ENCODE measurements at regions not wholly inside any gene's neighbourhood (a gene's known extent, or its start where the extent isn't known, plus 50 kb on each side); places are given as distances from the start of the nearest gene placed in this dataset.
"Not testable (repeated sequence)": the region's sequence is repeated elsewhere in the genome, so short reads cannot be mapped to it uniquely, and the experiment has no call there.

GRCh38 chr10:62491597-62491996 is 117.4 kb downstream of the ZNF365 start:
- no peak overlapping the region for H3K27ac ChIP-seq
- H3K4me1 ChIP-seq (ENCODE audit: control insufficient read depth in 1 of 2, low read depth in 2 of 2) = no peaks in the 10 kb centered on the region
- H3K9me3 ChIP-seq = no peaks in the 10 kb centered on the region
- no peak for TF ChIP-seq CTCF (IDR thresholded peaks at IDR 0.05)
- no peaks in the 10 kb centered on the region for H3K36me3 ChIP-seq
- H3K4me3 ChIP-seq = no peak overlapping the region
- H3K27me3 ChIP-seq (replicated peaks; ENCODE audit: insufficient read depth) = no peaks in the 10 kb centered on the region
- ATAC-seq (ENCODE audit: insufficient number of reproducible peaks, low FRiP score, low read depth) = no peak
- DNase-seq (ENCODE audit: low spot score) = no peak

- H3K9me3 ChIP-seq = no peaks in the 10 kb centered on the region
- no peaks in the 10 kb centered on the region for H3K27me3 ChIP-seq (replicated peaks; ENCODE audit: insufficient read depth)
- H3K4me3 ChIP-seq = no peak overlapping the region
- DNase-seq (ENCODE audit: low spot score) (no peak), ATAC-seq (ENCODE audit: insufficient number of reproducible peaks, low FRiP score, low read depth) (no peak)
- H3K4me1 ChIP-seq (ENCODE audit: control insufficient read depth in 1 of 2, low read depth in 2 of 2) = no peaks in the 10 kb centered on the region
- no peak overlapping the region for H3K27ac ChIP-seq
- H3K36me3 ChIP-seq = no peaks in the 10 kb centered on the region
- TF ChIP-seq CTCF (IDR thresholded peaks at IDR 0.05) = no peak
Observed at GRCh38 chr10:62492012-62492869, 118.1 kb downstream of the ZNF365 start.

GRCh38 chr10:62492870-62493180 is 118.7 kb downstream of the ZNF365 start:
- TF ChIP-seq CTCF (IDR thresholded peaks at IDR 0.05) = no peak
- DNase-seq (ENCODE audit: low spot score) = no peak
- H3K27ac ChIP-seq = no peak overlapping the region
- ATAC-seq (ENCODE audit: insufficient number of reproducible peaks, low FRiP score, low read depth) = no peak
- H3K4me1 ChIP-seq (ENCODE audit: control insufficient read depth in 1 of 2, low read depth in 2 of 2) = no peaks in the 10 kb centered on the region
- no peaks in the 10 kb centered on the region for H3K9me3 ChIP-seq
- H3K27me3 ChIP-seq (replicated peaks; ENCODE audit: insufficient read depth) = no peaks in the 10 kb centered on the region
- no peaks in the 10 kb centered on the region for H3K36me3 ChIP-seq
- H3K4me3 ChIP-seq = no peak overlapping the region

GRCh38 chr10:62496925-62497324 is 122.8 kb downstream of the ZNF365 start:
- DNase-seq (ENCODE audit: low spot score) = no peak
- no peak overlapping the region for H3K27ac ChIP-seq
- no peak for ATAC-seq (ENCODE audit: insufficient number of reproducible peaks, low FRiP score, low read depth)
- H3K9me3 ChIP-seq = no peaks in the 10 kb centered on the region
- H3K4me3 ChIP-seq = no peak overlapping the region
- H3K36me3 ChIP-seq = no peaks in the 10 kb centered on the region
- no peak for TF ChIP-seq CTCF (IDR thresholded peaks at IDR 0.05)
- H3K27me3 ChIP-seq (replicated peaks; ENCODE audit: insufficient read depth) = no peaks in the 10 kb centered on the region
- no peaks in the 10 kb centered on the region for H3K4me1 ChIP-seq (ENCODE audit: control insufficient read depth in 1 of 2, low read depth in 2 of 2)

- no peaks in the 10 kb centered on the region for H3K9me3 ChIP-seq
- ATAC-seq (ENCODE audit: insufficient number of reproducible peaks, low FRiP score, low read depth) (no peak), DNase-seq (ENCODE audit: low spot score) (no peak)
- no peaks in the 10 kb centered on the region for H3K4me1 ChIP-seq (ENCODE audit: control insufficient read depth in 1 of 2, low read depth in 2 of 2)
- H3K27me3 ChIP-seq (replicated peaks; ENCODE audit: insufficient read depth) = no peaks in the 10 kb centered on the region
- H3K27ac ChIP-seq = no peak overlapping the region
- no peak for TF ChIP-seq CTCF (IDR thresholded peaks at IDR 0.05)
- H3K4me3 ChIP-seq = no peak overlapping the region
- H3K36me3 ChIP-seq = no peaks in the 10 kb centered on the region
Observed at GRCh38 chr10:62498271-62498670, 124.1 kb downstream of the ZNF365 start.

GRCh38 chr10:62500116-62500515 is 125.9 kb downstream of the ZNF365 start:
- H3K27ac ChIP-seq; H3K4me1 ChIP-seq (ENCODE audit: control insufficient read depth in 1 of 2, low read depth in 2 of 2); ATAC-seq (ENCODE audit: insufficient number of reproducible peaks, low FRiP score, low read depth); H3K9me3 ChIP-seq; DNase-seq (ENCODE audit: low spot score); H3K4me3 ChIP-seq; H3K36me3 ChIP-seq; H3K27me3 ChIP-seq (replicated peaks; ENCODE audit: insufficient read depth): not testable (repeated sequence)

Measured in thoracic aorta (tissue), 2 donors.